SK-N-SH (cell line): ENCODE measurements at regions not wholly inside any gene's neighbourhood (a gene's known extent, or its start where the extent isn't known, plus 50 kb on each side); places are given as distances from the start of the nearest gene placed in this dataset.
"Not testable (repeated sequence)": the region's sequence is repeated elsewhere in the genome, so short reads cannot be mapped to it uniquely, and the experiment has no call there.

Source experiments
- CTCF ChIA-PET: fragments of 300-600, 350-600 bp; formaldehyde crosslinking; extraction: SDS; loops from one replicate; lab custom pipeline; 2021; lab: Yijun Ruan, JAX
- POLR2A ChIA-PET: fragments of 350-600 bp; sonication (Branson Sonifier 250); formaldehyde crosslinking; extraction: SDS; loops from one replicate; lab custom pipeline; 2020; ENCODE audit warnings: antibody characterized with exemption, inconsistent platforms; lab: Yijun Ruan, JAX
- DNase-seq: peaks from one replicate; pipeline ENCODE4 v3.0.0; 2012
- H2AFZ ChIP-seq: fragments of 200-600 bp; sonication (generic); 2 replicates; pipeline ENCODE4 v1.8.1; 2016; ENCODE audit warnings: antibody characterized with exemption, mild to moderate bottlenecking, low read depth
- H3F3A ChIP-seq: fragments of 200-600 bp; sonication (generic); replicated peaks from 2 replicates; pipeline ENCODE3; 2016; ENCODE audit warnings: antibody characterized with exemption, mild to moderate bottlenecking; ENCODE audit not compliant: insufficient read depth
- H3K27ac ChIP-seq, 2 experiments: fragments of 200-500 bp in 1 of 2; fragments of 200-600 bp in 1 of 2; sonication (Bioruptor generic) in 1 of 2; sonication (generic), shearing (Covaris generic) in 1 of 2; 2 replicates each; pipeline versions ENCODE4 v1.5.1 to v1.6.1; 2014 to 2016; ENCODE audit warnings: low read depth in 2 of 2, inconsistent platforms in 1 of 2, low read length in 1 of 2, mild to moderate bottlenecking in 1 of 2, mixed read lengths in 1 of 2
- H3K27me3 ChIP-seq: fragments of 200-600 bp; sonication (generic), shearing (Covaris generic); 2 replicates; pipeline ENCODE4 v1.6.1; 2016; ENCODE audit warnings: mixed run types; ENCODE audit not compliant: insufficient read depth
- H3K36me3 ChIP-seq, 2 experiments: fragments of 200-500 bp in 1 of 2; fragments of 200-600 bp in 1 of 2; sonication (Bioruptor generic) in 1 of 2; sonication (generic) in 1 of 2; replicated peaks in 1 of 2; 2 replicates each; pipeline versions ENCODE3 to v1.5.1; 2014 to 2016; ENCODE audit warnings: low read length in 1 of 2, mild to moderate bottlenecking in 1 of 2; ENCODE audit not compliant: insufficient read depth in 2 of 2, control insufficient read depth in 1 of 2
- H3K4me1 ChIP-seq, 2 experiments: fragments of 200-500 bp in 1 of 2; fragments of 200-600 bp in 1 of 2; sonication (Bioruptor generic) in 1 of 2; sonication (generic), shearing (Covaris generic) in 1 of 2; 2 replicates each; pipeline versions ENCODE4 v1.5.1 to v1.6.1; 2014 to 2016; ENCODE audit warnings: low read depth in 1 of 2, low read length in 1 of 2, mixed run types in 1 of 2; ENCODE audit not compliant: insufficient read depth in 2 of 2, control insufficient read depth in 1 of 2
- H3K4me2 ChIP-seq: fragments of 200-600 bp; sonication (generic), shearing (Covaris generic); 2 replicates; pipeline ENCODE4 v1.6.1; 2017; ENCODE audit warnings: mixed run types
- H3K4me3 ChIP-seq, 2 experiments: fragments of 200-500 bp in 1 of 2; fragments of 200-600 bp in 1 of 2; sonication (Bioruptor generic) in 1 of 2; sonication (generic), shearing (Covaris generic) in 1 of 2; 2 replicates each; pipeline versions ENCODE4 v1.5.1 to v1.8.1; 2014 to 2016; ENCODE audit warnings: low read depth in 2 of 2, inconsistent platforms in 1 of 2, low read length in 1 of 2, mild to moderate bottlenecking in 1 of 2, mixed read lengths in 1 of 2, moderate library complexity in 1 of 2
- H3K79me2 ChIP-seq: fragments of 200-600 bp; sonication (generic); 2 replicates; pipeline ENCODE4 v1.8.1; 2017; ENCODE audit warnings: mild to moderate bottlenecking; ENCODE audit not compliant: insufficient read depth
- H3K9ac ChIP-seq: fragments of 200-600 bp; sonication (generic); 2 replicates; pipeline ENCODE4 v1.6.1; 2017; ENCODE audit warnings: mixed run types
- H3K9me2 ChIP-seq: fragments of 200-600 bp; sonication (generic); 2 replicates; pipeline ENCODE4 v1.6.1; 2017; ENCODE audit warnings: mixed run types
- H3K9me3 ChIP-seq: fragments of 200-600 bp; sonication (generic); 2 replicates; pipeline ENCODE4 v1.6.1; 2017; ENCODE audit warnings: mixed run types, mild to moderate bottlenecking, moderate library complexity
- H4K20me1 ChIP-seq: fragments of 200-600 bp; sonication (generic); 2 replicates; pipeline ENCODE4 v1.6.1; 2017; ENCODE audit warnings: mild to moderate bottlenecking, mixed run types; ENCODE audit not compliant: insufficient read depth
- EP300 ChIP-seq, 2 experiments: IDR thresholded peaks; 2 replicates each; pipeline versions ENCODE4 v1.4.0 to v1.6.1; 2012; ENCODE audit warnings: borderline replicate concordance in 1 of 2, low read depth in 1 of 2, low read length in 1 of 2
- EZH2phosphoT487 ChIP-seq: fragments of 200-600 bp; sonication (generic); IDR thresholded peaks from 2 replicates; pipeline ENCODE4 v1.6.1; 2017; ENCODE audit warnings: low read depth, mixed run types, mild to moderate bottlenecking, antibody characterized with exemption, moderate library complexity, borderline replicate concordance
- FOXM1 ChIP-seq: IDR thresholded peaks from 2 replicates; pipeline ENCODE4 v1.4.0; 2012; ENCODE audit warnings: low read depth, mild to moderate bottlenecking
- GATA2 ChIP-seq: sonication (generic); formaldehyde crosslinking; IDR thresholded peaks from 2 replicates; pipeline ENCODE4 v1.5.0; 2020; ENCODE audit warnings: mild to moderate bottlenecking, missing genetic modification reagents
- PBX3 ChIP-seq: IDR thresholded peaks from 2 replicates; pipeline ENCODE4; 2012
- RFX5 ChIP-seq: IDR thresholded peaks from 2 replicates; pipeline ENCODE4 v1.6.1; 2012; ENCODE audit warnings: mild to moderate bottlenecking, improper control_type of control experiment, low read length
- SIN3A ChIP-seq: IDR thresholded peaks from 2 replicates; pipeline ENCODE4 v1.6.1; 2012; ENCODE audit warnings: low read depth, mild to moderate bottlenecking, low read length, moderate library complexity, borderline replicate concordance
- YY1 ChIP-seq: IDR thresholded peaks from 2 replicates; pipeline ENCODE4 v1.4.0; 2012; ENCODE audit warnings: low read depth, mild to moderate bottlenecking
- WGBS: methylation state at CpG from one replicate; pipeline ENCODE4 v1.1.6; 2017; ENCODE audit warnings: low lambda C conversion rate; 5-methylcytosine and 5-hydroxymethylcytosine counted together
- TF ChIP-seq, protein P1 (sequence below): fragments of 200-600 bp; sonication (generic); IDR thresholded peaks from 2 replicates; pipeline ENCODE4 v1.6.1; 2017; ENCODE audit warnings: antibody characterized with exemption, mild to moderate bottlenecking, moderate library complexity

DNA sequence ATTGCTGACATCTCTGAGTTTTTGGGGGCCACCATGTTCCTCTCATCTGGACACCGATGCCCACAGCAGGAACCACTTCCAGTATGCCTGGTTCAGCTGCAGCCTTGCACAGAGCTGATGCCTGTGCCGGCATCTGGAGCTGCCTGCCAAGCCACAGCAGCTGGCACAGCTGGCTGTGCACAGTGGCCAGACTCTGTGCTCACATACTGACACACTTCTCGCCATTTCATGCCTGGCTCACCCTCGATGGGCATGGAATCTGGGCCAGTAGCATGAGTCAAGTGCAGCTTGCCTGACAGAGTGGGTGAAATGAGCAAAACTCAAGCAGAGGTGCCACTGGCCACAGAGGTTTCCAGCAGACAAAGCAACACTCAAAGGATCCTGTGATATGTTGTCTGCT, 863.4 kb downstream of the DNAH5 start:
- H3K27ac ChIP-seq = no peak overlapping the region
- WGBS = 0% methylated on average over 1 of the region's 4 CpGs
- H3K9me2 ChIP-seq = no peaks in the 10 kb centered on the region
- H4K20me1 ChIP-seq = no peaks in the 10 kb centered on the region
- H3K9ac ChIP-seq = no peak overlapping the region
- H3F3A ChIP-seq = no peaks in the 10 kb centered on the region
- H2AFZ ChIP-seq = no peak overlapping the region
- H3K4me3 ChIP-seq = no peak overlapping the region
- no peaks in the 10 kb centered on the region for H3K79me2 ChIP-seq
- no peaks in the 10 kb centered on the region for H3K27me3 ChIP-seq
- no peak for DNase-seq
- ChIA-PET POLR2A (no interaction called here), CTCF (no interaction called here)
- H3K36me3 ChIP-seq = no peaks in the 10 kb centered on the region
- no peaks in the 10 kb centered on the region for H3K4me1 ChIP-seq
- no peaks in the 10 kb centered on the region for H3K9me3 ChIP-seq
- TF ChIP-seq YY1 = no peak
- no peak for TF ChIP-seq RFX5
- no peak for TF ChIP-seq PBX3
- no peak for TF ChIP-seq EZH2phosphoT487
- no peak overlapping the region for H3K4me2 ChIP-seq

DNA sequence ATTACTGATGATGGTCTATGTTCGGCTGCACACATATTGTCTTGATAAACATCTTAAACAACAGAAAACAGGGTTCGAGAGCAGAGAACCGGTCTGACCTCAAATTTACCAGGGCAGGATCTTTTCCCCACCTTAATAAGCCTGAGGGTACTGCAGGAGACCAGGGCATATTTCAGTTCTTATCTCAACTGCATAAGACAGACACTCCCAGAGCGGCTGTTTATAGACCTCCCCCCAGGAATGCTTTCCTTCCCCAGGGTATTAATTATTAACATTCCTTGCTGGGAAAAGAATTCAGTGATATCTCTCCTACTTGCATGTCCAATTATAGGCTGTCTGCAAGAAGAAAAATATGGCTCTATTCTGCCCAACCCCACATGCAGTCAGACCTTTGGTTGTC, 871.6 kb downstream of the DNAH5 start:
- CTCF ChIA-PET, H4K20me1 ChIP-seq, H3K9me2 ChIP-seq, H3K4me1 ChIP-seq, H3F3A ChIP-seq, H2AFZ ChIP-seq, H3K27ac ChIP-seq, H3K79me2 ChIP-seq, H3K9me3 ChIP-seq, H3K4me2 ChIP-seq, H3K36me3 ChIP-seq, H3K27me3 ChIP-seq, H3K9ac ChIP-seq, DNase-seq, POLR2A ChIA-PET, H3K4me3 ChIP-seq: not testable (repeated sequence)
- WGBS = 7% methylated on average over 4 of the region's 4 CpGs

- no peak for DNase-seq
- H3K9me3 ChIP-seq = no peaks in the 10 kb centered on the region; the same call in 1 of the 2 replicates
- H3K36me3 ChIP-seq = no peaks in the 10 kb centered on the region
- CTCF ChIA-PET = no interaction called here
- no peaks in the 10 kb centered on the region for H3F3A ChIP-seq
- no peak overlapping the region for H3K9ac ChIP-seq
- H3K79me2 ChIP-seq = no peaks in the 10 kb centered on the region
- H3K4me2 ChIP-seq = no peak overlapping the region
- WGBS = 0% methylated on average over 1 of the region's 1 CpG
- H3K27me3 ChIP-seq = no peaks in the 10 kb centered on the region
- TF ChIP-seq GATA2 (CRISPR knock-in tag) = no peak
- no peak for TF ChIP-seq YY1
- TF ChIP-seq PBX3 = no peak
- no peak for TF ChIP-seq FOXM1
- no peak for TF ChIP-seq SIN3A
- no peak for TF ChIP-seq EP300 (IDR thresholded peaks at IDR 0.05; ENCODE audit: borderline replicate concordance in 1 of 2, low read depth in 1 of 2, low read length in 1 of 2)
- TF ChIP-seq, protein P1, sequence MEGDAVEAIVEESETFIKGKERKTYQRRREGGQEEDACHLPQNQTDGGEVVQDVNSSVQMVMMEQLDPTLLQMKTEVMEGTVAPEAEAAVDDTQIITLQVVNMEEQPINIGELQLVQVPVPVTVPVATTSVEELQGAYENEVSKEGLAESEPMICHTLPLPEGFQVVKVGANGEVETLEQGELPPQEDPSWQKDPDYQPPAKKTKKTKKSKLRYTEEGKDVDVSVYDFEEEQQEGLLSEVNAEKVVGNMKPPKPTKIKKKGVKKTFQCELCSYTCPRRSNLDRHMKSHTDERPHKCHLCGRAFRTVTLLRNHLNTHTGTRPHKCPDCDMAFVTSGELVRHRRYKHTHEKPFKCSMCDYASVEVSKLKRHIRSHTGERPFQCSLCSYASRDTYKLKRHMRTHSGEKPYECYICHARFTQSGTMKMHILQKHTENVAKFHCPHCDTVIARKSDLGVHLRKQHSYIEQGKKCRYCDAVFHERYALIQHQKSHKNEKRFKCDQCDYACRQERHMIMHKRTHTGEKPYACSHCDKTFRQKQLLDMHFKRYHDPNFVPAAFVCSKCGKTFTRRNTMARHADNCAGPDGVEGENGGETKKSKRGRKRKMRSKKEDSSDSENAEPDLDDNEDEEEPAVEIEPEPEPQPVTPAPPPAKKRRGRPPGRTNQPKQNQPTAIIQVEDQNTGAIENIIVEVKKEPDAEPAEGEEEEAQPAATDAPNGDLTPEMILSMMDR = no peak
- H3K4me1 ChIP-seq = no peaks in the 10 kb centered on the region
- H2AFZ ChIP-seq = no peak overlapping the region
- H4K20me1 ChIP-seq = no peaks in the 10 kb centered on the region
- H3K9me2 ChIP-seq = no peaks in the 10 kb centered on the region
- no peak overlapping the region for H3K4me3 ChIP-seq
- no peak overlapping the region for H3K27ac ChIP-seq
- POLR2A ChIA-PET = no interaction called here
Observed at GRCh38 chr5:13063088-13063487, 881.4 kb downstream of the DNAH5 start.
